ENCODE measurements at regions not wholly inside any gene's neighbourhood (a gene's known extent, or its start where the extent isn't known, plus 50 kb on each side); places are given as distances from the start of the nearest gene placed in this dataset.

DNA sequence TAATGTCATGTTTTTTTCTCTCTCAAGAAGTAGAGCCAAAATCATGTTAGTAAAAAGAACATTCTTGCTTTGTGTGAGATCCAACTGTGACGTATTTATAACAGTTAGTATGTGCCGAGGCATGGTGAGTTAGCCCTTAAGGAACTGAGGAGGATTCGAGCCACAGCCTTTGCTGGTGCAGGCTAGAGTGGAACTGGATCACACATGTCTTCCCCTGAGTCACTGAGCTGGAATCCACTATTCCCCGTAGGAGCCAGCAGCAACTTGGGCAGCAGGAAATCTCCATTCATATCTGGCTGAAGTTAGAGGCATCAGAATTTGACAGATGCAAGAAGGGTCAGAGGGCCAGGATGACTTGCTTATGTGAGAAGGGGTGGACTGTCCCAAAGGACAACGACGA lies 144.6 kb upstream of the KIT start:
- TF ChIP-seq RAD21 (IDR thresholded peaks at IDR 0.05; ENCODE audit: low read length) (no peak), CTCF (conservative IDR thresholded peaks at IDR 0.05; ENCODE audit: low read depth, low read length) (no peak), POLR2A (IDR thresholded peaks at IDR 0.05; ENCODE audit: low read depth, low read length) (no peak)

Data from IMR-90 (cell line).